NCI-H1105 treated with DMSO at 0.1 percent for 48 hours (cell line): ENCODE measurements at regions not wholly inside any gene's neighbourhood (a gene's known extent, or its start where the extent isn't known, plus 50 kb on each side); places are given as distances from the start of the nearest gene placed in this dataset.
A peak's percentile ranks its signal among the peaks of the same experiment; 100 is the strongest.
"Not testable (repeated sequence)": the region's sequence is repeated elsewhere in the genome, so short reads cannot be mapped to it uniquely, and the experiment has no call there.

Experiments used
- DNase-seq: peaks from one replicate; lab custom pipeline; 2025; lab: John Stamatoyannopoulos, UW

DNA sequence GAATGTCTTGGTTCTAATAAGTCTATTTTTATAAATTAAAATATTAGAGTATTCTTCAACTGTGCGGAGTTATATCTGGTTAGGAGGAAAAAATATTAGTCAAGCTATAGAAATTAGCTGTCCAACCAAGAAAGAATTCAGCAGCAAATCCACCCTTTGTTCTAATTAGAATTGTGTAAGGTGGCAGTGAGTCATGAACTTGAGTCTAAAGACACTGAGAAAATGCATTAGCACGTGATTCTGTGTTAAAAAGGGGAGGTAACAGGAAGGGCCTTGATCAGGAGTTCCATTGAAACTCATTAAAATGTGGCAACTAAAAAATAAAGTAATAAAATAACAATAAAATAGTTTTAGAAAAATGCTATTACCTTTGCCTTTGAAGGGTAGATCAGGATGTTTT is 398.2 kb upstream of the RGS18 start:
- no peak for DNase-seq

DNA sequence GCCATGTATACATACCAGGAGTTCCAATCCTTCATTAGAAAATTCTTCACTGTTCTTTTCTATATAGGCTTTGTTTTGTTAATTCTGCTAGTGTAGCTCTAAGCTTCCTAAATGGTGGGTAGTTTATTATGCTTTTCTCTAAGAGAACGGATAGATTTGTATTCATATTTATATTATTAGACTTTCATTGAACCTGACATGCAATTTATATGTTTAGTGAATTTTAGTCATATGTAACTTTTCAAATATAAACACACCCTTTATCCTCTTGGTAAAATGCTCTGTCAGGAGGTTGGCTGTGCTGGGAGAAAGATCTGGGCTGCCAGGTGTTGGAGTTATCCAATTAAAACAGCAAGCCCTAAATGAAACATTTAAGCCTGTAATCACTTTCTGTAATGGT is 369.7 kb upstream of the RGS18 start:
- no peak for DNase-seq

DNA sequence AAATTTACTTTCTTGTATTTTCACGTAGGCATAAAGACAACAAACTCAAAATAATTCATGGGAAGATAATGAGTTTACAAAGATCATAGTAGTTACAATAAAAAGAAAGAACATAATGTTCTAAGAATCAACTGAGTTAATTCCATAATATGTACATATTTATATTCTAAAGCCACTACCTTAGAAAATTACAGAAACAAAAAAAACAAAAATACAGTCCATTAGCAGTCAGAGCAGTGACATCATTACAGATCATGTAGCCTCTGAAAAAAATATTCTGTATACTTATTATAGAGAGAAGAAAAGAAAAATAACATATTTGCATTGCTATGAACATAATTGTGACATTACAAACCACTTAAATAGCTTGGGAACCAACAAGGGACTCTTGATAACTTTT is 360.1 kb upstream of the RGS18 start:
- DNase-seq = no peak

DNA sequence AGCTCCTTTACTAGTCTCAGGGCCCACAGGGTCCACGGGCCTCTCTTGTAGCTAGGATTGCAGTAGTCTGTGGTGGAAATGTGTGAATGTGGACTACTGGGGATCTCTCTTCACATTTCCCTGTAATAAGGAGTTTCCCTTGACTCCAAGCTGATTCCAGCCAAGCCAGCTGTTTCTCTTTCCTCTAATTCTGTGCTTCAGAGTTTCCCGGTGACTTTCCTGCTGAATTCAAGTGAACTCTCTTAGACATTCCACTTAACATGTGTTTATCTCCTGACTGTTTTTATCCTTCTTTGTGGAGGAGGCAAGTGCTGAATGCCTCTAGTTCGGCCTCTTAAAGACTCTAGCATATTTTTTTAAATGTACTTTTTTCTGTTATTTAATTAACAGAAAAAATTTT is 354.0 kb upstream of the RGS18 start:
- DNase-seq = no peak

DNA sequence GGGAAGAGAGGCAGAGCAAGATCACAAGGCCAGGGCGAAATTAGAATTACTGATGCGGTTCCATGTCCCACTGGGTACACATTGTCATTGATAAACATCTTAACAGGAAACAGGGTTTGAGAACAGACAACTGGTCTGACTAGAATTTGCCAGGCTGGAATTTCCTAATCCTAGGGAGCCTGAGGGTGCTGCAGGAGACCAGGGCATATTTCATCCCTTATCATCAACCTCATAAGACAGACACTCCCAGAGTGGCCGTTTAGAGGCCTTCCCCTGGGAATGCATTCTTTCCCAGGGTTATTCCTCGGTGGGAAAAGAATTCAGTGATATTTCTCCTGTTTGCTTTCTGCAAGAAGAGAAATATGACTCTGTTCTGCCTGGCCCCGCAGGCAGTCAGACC is 344.7 kb upstream of the RGS18 start:
- not testable (repeated sequence) for DNase-seq

- DNase-seq = no peak
Observed at GRCh38 chr1:191818198-191818597, 340.1 kb upstream of the RGS18 start.

- no peak for DNase-seq
Observed at GRCh38 chr1:191831572-191831971, 326.7 kb upstream of the RGS18 start.

DNA sequence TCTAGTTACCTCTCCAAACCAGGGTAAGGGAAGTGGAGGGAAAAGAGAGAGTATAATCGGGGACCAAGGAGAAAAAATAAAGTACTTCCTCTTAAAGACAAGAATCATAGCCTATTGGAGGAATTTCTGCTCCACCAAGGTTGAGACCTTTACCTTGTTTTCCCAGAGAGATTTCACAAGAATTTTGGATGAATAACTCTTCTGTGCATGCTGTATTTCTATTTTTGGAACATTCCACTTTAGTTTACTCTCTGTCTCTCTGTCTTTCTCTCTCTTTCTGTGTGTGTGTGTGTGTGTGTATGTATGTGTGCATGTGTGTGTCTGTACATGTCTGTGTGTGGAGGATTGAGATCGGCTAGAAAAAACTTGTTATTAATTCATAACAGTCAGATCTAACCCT is 318.4 kb upstream of the RGS18 start:
- DNase-seq = no peak

GRCh38 chr1:191851799-191852595 is 306.3 kb upstream of the RGS18 start:
- no peak for DNase-seq

DNA sequence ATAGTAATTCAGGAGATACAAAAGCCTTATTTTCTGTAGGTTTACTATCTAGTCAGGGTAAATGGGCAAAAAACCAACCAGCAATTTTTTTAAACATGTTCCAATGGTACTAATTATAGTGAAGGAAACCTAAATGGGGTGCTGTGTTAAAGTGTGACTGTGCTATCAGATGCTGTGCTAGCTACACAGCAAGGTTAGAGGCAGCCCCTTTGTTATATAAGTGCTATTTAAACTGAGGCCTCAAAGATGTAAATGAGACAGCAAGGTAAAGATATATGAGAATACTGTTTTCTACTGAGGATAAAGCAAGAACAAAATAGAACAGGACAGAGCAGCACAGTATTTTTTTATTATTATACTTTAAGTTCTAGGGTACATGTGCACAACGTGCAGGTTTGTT is 305.4 kb upstream of the RGS18 start:
- DNase-seq = no peak

DNA sequence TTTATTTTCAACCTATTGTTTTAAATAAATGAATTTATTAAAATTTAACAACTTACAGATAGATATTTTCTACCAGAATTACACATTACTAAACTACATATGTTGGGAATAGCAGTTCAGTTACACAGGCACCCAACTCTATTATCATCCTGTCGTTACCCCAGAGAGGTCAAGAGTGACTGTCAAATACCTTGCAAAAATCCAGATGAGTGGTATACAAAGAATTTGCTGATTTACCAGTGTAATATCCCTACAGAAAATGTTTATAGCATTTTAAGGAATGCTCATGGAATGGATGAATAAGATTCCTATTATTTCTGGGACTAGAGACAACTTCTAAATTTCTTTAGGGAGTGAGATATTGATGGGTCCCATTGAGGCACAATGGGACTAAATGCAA is 300.7 kb upstream of the RGS18 start:
- no peak for DNase-seq

DNA sequence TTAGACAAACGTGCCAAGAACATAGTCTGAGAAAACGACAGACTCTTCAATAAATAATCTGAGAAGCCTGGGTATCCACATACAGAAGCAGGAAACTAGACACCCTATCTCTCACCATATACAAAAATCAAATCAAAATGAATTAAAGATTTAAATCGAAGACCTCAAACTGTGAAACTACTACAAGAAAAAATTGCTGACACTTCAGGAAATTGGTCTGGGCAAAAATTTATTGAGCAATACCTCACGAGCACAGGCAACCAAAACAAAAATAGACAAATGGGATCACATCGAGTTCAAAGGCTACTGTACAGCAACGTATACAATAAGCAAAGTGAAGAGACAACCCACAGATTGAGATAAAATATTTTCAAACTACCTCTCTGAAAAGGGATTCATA is 292.8 kb upstream of the RGS18 start:
- no peak for DNase-seq

- DNase-seq = no peak
Observed at GRCh38 chr1:191866155-191866554, 292.1 kb upstream of the RGS18 start.

DNA sequence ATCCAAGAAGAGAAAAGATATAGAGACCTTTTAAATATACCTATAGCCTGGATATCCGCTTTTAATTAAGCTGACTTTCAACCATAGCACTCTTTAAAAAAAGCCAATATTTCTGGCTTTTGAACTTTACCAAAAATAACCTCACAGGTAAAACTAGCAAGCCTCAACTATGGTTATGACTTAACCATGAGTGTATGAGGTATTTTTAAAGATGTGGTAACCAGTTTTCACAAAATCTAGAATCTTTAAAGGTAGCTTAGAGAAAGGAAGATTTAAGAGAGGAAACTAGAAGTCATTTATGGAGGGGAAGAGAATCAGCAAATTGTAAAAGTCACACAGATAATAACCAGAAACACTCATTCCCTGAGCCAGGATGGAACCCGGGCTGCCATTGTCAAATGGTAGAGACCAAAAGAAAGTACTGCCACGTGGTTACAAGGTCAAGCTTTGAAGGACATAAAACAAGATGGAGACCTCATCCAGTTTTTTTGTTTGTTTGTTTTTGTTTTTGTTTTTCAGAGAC is 288.4 kb upstream of the RGS18 start:
- no peak for DNase-seq

DNA sequence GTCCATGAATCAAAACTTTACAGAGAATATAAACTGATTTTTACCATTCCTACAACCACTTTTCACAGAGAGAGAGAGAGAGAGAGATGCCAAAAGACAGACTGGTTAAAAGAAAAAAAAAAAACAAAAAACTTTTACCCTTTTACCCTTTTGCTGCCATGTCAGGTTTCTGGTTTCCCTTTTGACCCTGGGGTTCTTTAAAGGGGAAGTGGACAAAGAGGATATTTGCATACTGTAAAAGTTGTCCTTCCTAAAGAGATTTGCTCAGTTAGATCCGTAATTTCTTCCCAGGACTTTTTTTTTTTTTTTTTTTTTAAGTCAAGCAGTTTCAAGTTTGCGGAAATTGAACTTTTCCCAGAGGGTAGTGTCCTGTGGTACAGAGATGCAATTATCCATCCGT is 287.8 kb upstream of the RGS18 start:
- no peak for DNase-seq

- no peak for DNase-seq
Observed at GRCh38 chr1:191875994-191876393, 282.3 kb upstream of the RGS18 start.

DNA sequence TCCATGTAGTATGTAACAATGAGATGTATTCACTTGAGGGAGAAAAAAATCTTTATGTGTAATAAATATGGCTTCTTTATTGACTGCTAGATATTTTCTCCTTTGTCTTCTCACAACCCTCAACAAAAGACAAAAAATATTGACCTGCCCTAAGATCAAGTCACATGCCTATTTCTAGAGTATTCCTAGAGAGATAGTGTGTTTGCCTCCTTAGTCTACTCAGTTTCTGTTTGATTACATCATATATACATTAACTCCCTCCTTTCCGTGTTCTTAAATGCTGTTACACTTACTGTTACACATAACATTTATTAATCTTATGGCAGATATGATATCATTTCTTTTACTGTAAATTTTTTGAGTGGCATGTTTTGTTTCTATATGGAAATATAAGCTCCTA is 281.6 kb upstream of the RGS18 start:
- no peak for DNase-seq

DNA sequence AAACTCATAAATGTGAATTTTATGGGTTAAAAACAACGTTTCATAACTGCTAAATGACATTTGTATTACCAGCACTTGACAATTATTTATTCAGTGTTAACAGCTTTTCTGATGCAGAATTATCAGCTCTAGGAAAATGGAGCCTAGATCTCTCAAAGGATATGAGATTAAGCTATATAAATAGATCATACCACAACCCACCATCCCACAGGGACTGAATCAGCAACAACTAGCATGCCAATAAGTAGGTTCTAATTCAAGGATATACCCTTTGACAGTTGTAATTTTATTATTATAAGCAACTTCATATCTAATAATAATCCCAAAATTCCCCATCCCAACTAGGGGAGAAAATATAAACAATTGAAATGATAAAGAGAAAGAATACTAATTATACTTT is 275.4 kb upstream of the RGS18 start:
- peak; percentile 28 for DNase-seq

- no peak for DNase-seq
Observed at GRCh38 chr1:191886977-191887376, 271.3 kb upstream of the RGS18 start.

DNA sequence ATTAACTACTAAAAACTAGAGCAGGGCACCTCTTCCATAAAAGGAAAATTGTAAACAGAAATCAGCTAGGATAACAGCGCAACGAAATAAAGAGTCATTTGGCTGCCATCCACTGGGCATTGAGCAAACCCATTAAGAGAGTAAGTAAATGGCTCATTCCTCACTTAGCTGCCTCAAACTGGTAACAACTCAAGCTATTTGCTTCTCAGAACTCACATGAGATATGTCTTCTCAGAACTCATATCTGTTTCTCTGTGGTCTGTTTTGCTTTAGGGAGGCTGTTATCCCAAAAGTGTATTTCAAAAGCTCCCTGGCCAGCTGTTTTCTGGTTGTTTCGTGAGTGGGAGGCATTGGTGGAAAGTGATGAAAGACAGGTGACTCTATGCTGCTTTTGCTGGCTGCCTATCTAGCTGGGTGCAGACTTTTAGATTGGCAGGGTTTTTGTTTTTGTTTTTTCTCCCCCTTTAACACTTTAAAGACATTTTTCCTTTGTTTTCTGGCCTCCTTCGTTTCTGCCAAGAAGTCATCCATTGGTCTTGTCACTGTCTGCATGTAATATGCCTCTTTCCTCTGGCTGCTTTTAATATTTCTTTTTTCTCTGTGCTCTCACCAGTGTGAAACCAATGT is 269.2 kb upstream of the RGS18 start:
- peak; percentile 81 for DNase-seq

GRCh38 chr1:191889623-191890003 is 268.6 kb upstream of the RGS18 start:
- DNase-seq = no peak

GRCh38 chr1:191890433-191891088 is 267.7 kb upstream of the RGS18 start:
- DNase-seq = no peak

DNA sequence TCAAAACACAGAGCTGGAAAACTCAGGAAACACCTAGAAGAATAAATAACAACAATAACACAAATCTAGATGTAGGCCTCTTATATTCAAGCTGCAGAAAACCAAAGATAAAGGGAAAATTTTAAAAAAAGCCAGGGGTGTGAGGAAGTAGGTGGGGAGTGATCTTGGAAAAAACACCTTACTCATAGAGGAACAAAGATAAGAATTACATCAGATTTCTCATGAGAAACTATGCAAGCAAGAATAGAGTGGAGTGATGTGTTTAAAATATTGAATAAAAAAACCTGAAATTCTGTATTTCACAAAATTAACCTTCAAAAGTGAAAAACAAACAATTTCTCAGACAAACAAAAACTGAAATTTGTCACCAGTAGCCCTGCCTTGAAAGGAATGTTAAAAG is 265.5 kb upstream of the RGS18 start:
- no peak for DNase-seq
